CD4-positive, CD25-positive, alpha-beta regulatory T cell (primary cell): ENCODE measurements at regions not wholly inside any gene's neighbourhood (a gene's known extent, or its start where the extent isn't known, plus 50 kb on each side); places are given as distances from the start of the nearest gene placed in this dataset.

Source experiments
- ATAC-seq, 2 donors: fragments of 150-1000 bp; cut with Tn5 transposase; one replicate each; pipeline ENCODE4 v1.10.0; 2021; ENCODE audit warnings: low read depth in 2 of 2, moderate number of reproducible peaks in 2 of 2, moderate library complexity in 1 of 2
- DNase-seq, 3 donors: peaks; one replicate each; pipeline versions ENCODE4 v3.0.0 to v3.0.0-alpha.2; 2012 to 2022; ENCODE audit warnings: mixed read lengths in 1 of 3
- H3K27ac ChIP-seq: one replicate; pipeline ENCODE4 v1.7.0; 2013; ENCODE audit warnings: mild to moderate bottlenecking, low read length; ENCODE audit not compliant: insufficient read depth, poor library complexity, severe bottlenecking
- H3K27me3 ChIP-seq: one replicate; pipeline ENCODE4 v1.7.0; 2013; ENCODE audit warnings: low read length; ENCODE audit not compliant: control insufficient read depth, insufficient read depth
- H3K36me3 ChIP-seq: one replicate; pipeline ENCODE4 v1.7.0; 2013; ENCODE audit warnings: mild to moderate bottlenecking, low read length, moderate library complexity; ENCODE audit not compliant: control insufficient read depth, insufficient read depth
- H3K4me1 ChIP-seq: 2 replicates; pipeline ENCODE4 v1.7.0; 2013; ENCODE audit warnings: mild to moderate bottlenecking, low read length; ENCODE audit not compliant: insufficient read depth, control insufficient read depth, poor library complexity, severe bottlenecking
- H3K4me3 ChIP-seq: one replicate; pipeline ENCODE4 v1.7.0; 2013; ENCODE audit warnings: low read depth, mild to moderate bottlenecking, low read length, moderate library complexity
- H3K9me3 ChIP-seq, 2 experiments: 1 replicate in 1 of 2; 2 replicates in 1 of 2; pipeline ENCODE4 v1.7.0; 2013; ENCODE audit warnings: low read length in 2 of 2, mild to moderate bottlenecking in 1 of 2, moderate library complexity in 1 of 2; ENCODE audit not compliant: control insufficient read depth in 2 of 2
- H3K27ac Mint-ChIP-seq, 3 donors: one replicate each; pipeline ENCODE4 v1.8.0; 2020 to 2022; ENCODE audit warnings: mild to moderate bottlenecking in 3 of 3, mixed read lengths in 3 of 3, moderate library complexity in 2 of 3
- H3K27me3 Mint-ChIP-seq: one replicate; pipeline ENCODE4 v1.8.0; 2022; ENCODE audit warnings: mild to moderate bottlenecking, mixed read lengths
- H3K36me3 Mint-ChIP-seq: one replicate; pipeline ENCODE4 v1.8.0; 2020; ENCODE audit warnings: mixed read lengths
- H3K4me1 Mint-ChIP-seq, 4 donors: one replicate each; pipeline ENCODE4 v1.8.0; 2020 to 2022; ENCODE audit warnings: mixed read lengths in 4 of 4, mild to moderate bottlenecking in 1 of 4
- H3K4me3 Mint-ChIP-seq, 4 donors: one replicate each; pipeline ENCODE4 v1.8.0; 2020 to 2022; ENCODE audit warnings: mild to moderate bottlenecking in 4 of 4, mixed read lengths in 4 of 4, moderate library complexity in 3 of 4
- H3K9me3 Mint-ChIP-seq, 7 donors: one replicate each; pipeline ENCODE4 v1.8.0; 2020 to 2022; ENCODE audit warnings: mixed read lengths in 7 of 7, mild to moderate bottlenecking in 3 of 7, moderate library complexity in 2 of 7

GRCh38 chr21:36555199-36555800 lies 75.4 kb upstream of the CLDN14 start:
- H3K27ac ChIP-seq, result no peak overlapping the region
- H3K36me3 Mint-ChIP-seq, result no peaks in the 10 kb centered on the region
- H3K4me3 ChIP-seq, result no peak overlapping the region
- H3K4me1 ChIP-seq, result no peaks in the 10 kb centered on the region
- H3K36me3 ChIP-seq, result no peaks in the 10 kb centered on the region
- H3K27ac Mint-ChIP-seq, result no peak overlapping the region
- DNase-seq, result no peak
- peaks cover 2% of the 10 kb centered on the region for H3K27me3 ChIP-seq
- peaks cover 0 to 4% (median 0%) of the 10 kb centered on the region in 7 donors for H3K9me3 Mint-ChIP-seq
- H3K27me3 Mint-ChIP-seq, result peaks cover 13% of the 10 kb centered on the region
- H3K4me1 Mint-ChIP-seq, result no peaks in the 10 kb centered on the region
- H3K9me3 ChIP-seq, result no peaks in the 10 kb centered on the region
- H3K4me3 Mint-ChIP-seq, result no peak overlapping the region
- ATAC-seq, result no peak

GRCh38 chr21:36557316-36557715 lies 77.4 kb upstream of the CLDN14 start:
- H3K4me1 ChIP-seq, result no peaks in the 10 kb centered on the region
- no peak overlapping the region for H3K4me3 ChIP-seq
- no peaks in the 10 kb centered on the region for H3K9me3 ChIP-seq
- H3K27ac Mint-ChIP-seq, result no peak overlapping the region
- no peak overlapping the region for H3K27ac ChIP-seq
- no peak overlapping the region for H3K4me3 Mint-ChIP-seq
- peaks cover 7% of the 10 kb centered on the region for H3K27me3 ChIP-seq
- H3K4me1 Mint-ChIP-seq, result no peaks in the 10 kb centered on the region
- peaks cover 8% of the 10 kb centered on the region for H3K27me3 Mint-ChIP-seq
- DNase-seq (no peak), ATAC-seq (no peak)
- H3K9me3 Mint-ChIP-seq, result peaks cover 0 to 4% (median 0%) of the 10 kb centered on the region in 7 donors
- H3K36me3 ChIP-seq, result no peaks in the 10 kb centered on the region
- no peaks in the 10 kb centered on the region for H3K36me3 Mint-ChIP-seq

- H3K27ac ChIP-seq, result no peak overlapping the region
- ATAC-seq (no peak), DNase-seq (no peak)
- Mint-ChIP-seq H3K27ac (no peak overlapping the region), H3K27me3 (peaks cover 16% of the 10 kb centered on the region), H3K36me3 (no peaks in the 10 kb centered on the region), H3K4me1 (no peaks in the 10 kb centered on the region), H3K9me3 (peaks cover 0 to 4% (median 0%) of the 10 kb centered on the region in 7 donors), H3K4me3 (no peak overlapping the region)
- H3K27me3 ChIP-seq, result peaks cover 12% of the 10 kb centered on the region
- no peaks in the 10 kb centered on the region for H3K36me3 ChIP-seq
- no peak overlapping the region for H3K4me3 ChIP-seq
- no peaks in the 10 kb centered on the region for H3K4me1 ChIP-seq
- H3K9me3 ChIP-seq, result no peaks in the 10 kb centered on the region
Observed at GRCh38 chr21:36560933-36561575, 81.1 kb upstream of the CLDN14 start.

GRCh38 chr21:36563341-36563926 lies 83.5 kb upstream of the CLDN14 start:
- Histone ChIP-seq H3K27ac (no peak overlapping the region), H3K36me3 (no peaks in the 10 kb centered on the region), H3K9me3 (no peaks in the 10 kb centered on the region), H3K4me3 (no peak overlapping the region), H3K27me3 (peaks cover 12% of the 10 kb centered on the region), H3K4me1 (no peaks in the 10 kb centered on the region)
- Mint-ChIP-seq H3K4me1 (no peaks in the 10 kb centered on the region), H3K27me3 (peaks cover 12% of the 10 kb centered on the region), H3K4me3 (no peak overlapping the region), H3K9me3 (peaks cover 0 to 1% (median 0%) of the 10 kb centered on the region in 7 donors), H3K27ac (no peak overlapping the region), H3K36me3 (no peaks in the 10 kb centered on the region)
- ATAC-seq (no peak), DNase-seq (no peak)

- Mint-ChIP-seq H3K4me3 (no peak overlapping the region), H3K9me3 (peaks cover 0 to 1% (median 0%) of the 10 kb centered on the region in 7 donors), H3K4me1 (no peaks in the 10 kb centered on the region), H3K27me3 (peaks cover 12% of the 10 kb centered on the region), H3K27ac (no peak overlapping the region), H3K36me3 (no peaks in the 10 kb centered on the region)
- ATAC-seq (no peak), DNase-seq (no peak)
- Histone ChIP-seq H3K4me1 (no peaks in the 10 kb centered on the region), H3K36me3 (no peaks in the 10 kb centered on the region), H3K27ac (no peak overlapping the region), H3K4me3 (no peak overlapping the region), H3K9me3 (no peaks in the 10 kb centered on the region), H3K27me3 (peaks cover 14% of the 10 kb centered on the region)
Observed at GRCh38 chr21:36564647-36565046, 84.7 kb upstream of the CLDN14 start.

- H3K27me3 ChIP-seq, result peaks cover 14% of the 10 kb centered on the region
- Mint-ChIP-seq H3K36me3 (no peaks in the 10 kb centered on the region), H3K27me3 (peaks cover 12% of the 10 kb centered on the region), H3K4me3 (no peak overlapping the region), H3K27ac (no peak overlapping the region), H3K4me1 (no peaks in the 10 kb centered on the region), H3K9me3 (peaks cover 0 to 1% (median 0%) of the 10 kb centered on the region in 7 donors)
- H3K36me3 ChIP-seq, result no peaks in the 10 kb centered on the region
- ATAC-seq, result no peak
- DNase-seq, result no peak
- no peak overlapping the region for H3K4me3 ChIP-seq
- no peak overlapping the region for H3K27ac ChIP-seq
- no peaks in the 10 kb centered on the region for H3K9me3 ChIP-seq
- H3K4me1 ChIP-seq, result no peaks in the 10 kb centered on the region
Observed at GRCh38 chr21:36565540-36565939, 85.6 kb upstream of the CLDN14 start.

- Mint-ChIP-seq H3K4me1 (no peaks in the 10 kb centered on the region), H3K9me3 (peaks cover 0 to 1% (median 0%) of the 10 kb centered on the region in 7 donors), H3K4me3 (no peak overlapping the region), H3K36me3 (no peaks in the 10 kb centered on the region), H3K27me3 (peaks cover 12% of the 10 kb centered on the region), H3K27ac (no peak overlapping the region)
- no peak overlapping the region for H3K27ac ChIP-seq
- H3K4me3 ChIP-seq, result no peak overlapping the region
- no peak for DNase-seq
- ATAC-seq, result no peak
- no peaks in the 10 kb centered on the region for H3K4me1 ChIP-seq
- H3K36me3 ChIP-seq, result no peaks in the 10 kb centered on the region
- peaks cover 11% of the 10 kb centered on the region for H3K27me3 ChIP-seq
- H3K9me3 ChIP-seq, result no peaks in the 10 kb centered on the region
Observed at GRCh38 chr21:36566644-36567043, 86.7 kb upstream of the CLDN14 start.
